GM06990 (cell line): ENCODE measurements at regions not wholly inside any gene's neighbourhood (a gene's known extent, or its start where the extent isn't known, plus 50 kb on each side); places are given as distances from the start of the nearest gene placed in this dataset.
A peak's percentile ranks its signal among the peaks of the same experiment; 100 is the strongest.

Source experiments
- DNase-seq: peaks from one replicate; pipeline ENCODE4 v3.0.0-alpha.2; 2011; ENCODE audit not compliant: insufficient read length; ENCODE audit errors: extremely low read depth
- H3K27me3 ChIP-seq: replicated peaks from 2 replicates; pipeline ENCODE4 v1.6.0; 2011; ENCODE audit warnings: low read length; ENCODE audit not compliant: control insufficient read depth, insufficient read depth
- H3K36me3 ChIP-seq: 2 replicates; pipeline ENCODE4 v1.5.1; 2011; ENCODE audit warnings: low read length; ENCODE audit not compliant: control insufficient read depth, insufficient read depth
- H3K4me3 ChIP-seq: replicated peaks from 2 replicates; pipeline ENCODE4 v1.5.1; 2011; ENCODE audit warnings: low read depth, mild to moderate bottlenecking, control low read depth, low read length
- CTCF ChIP-seq: IDR thresholded peaks from 2 replicates; pipeline ENCODE4 v1.5.1; 2011; ENCODE audit warnings: low read length, control low read depth, mild to moderate bottlenecking, inconsistent platforms; ENCODE audit not compliant: insufficient read depth, poor library complexity, severe bottlenecking

- no peak for TF ChIP-seq CTCF
- Histone ChIP-seq H3K27me3 (no peaks in the 10 kb centered on the region), H3K36me3 (no peaks in the 10 kb centered on the region), H3K4me3 (no peak overlapping the region)
- DNase-seq: no peak
Measured at GRCh38 chr3:103089758-103090157, 654.9 kb downstream of the ZPLD1 start.

DNA sequence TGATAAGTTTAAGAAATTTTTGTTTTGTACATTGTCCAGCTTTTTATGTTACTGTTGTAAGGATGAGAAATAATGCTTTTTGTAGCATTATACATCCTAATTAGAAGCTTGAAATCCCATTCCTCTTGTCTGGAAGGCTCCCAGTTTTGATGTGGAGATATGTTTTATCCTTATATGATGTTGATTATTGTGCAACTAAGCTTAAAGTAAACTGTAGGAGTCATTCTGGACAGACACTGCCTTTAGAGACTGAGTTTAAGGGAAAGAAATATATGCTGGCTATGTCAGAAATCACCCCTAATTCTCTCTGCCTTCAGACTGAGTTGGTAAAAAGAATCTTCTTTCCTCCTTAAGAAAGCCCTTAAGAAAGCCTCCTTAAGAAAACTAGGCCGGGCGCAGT is 670.4 kb downstream of the ZPLD1 start:
- Histone ChIP-seq H3K27me3 (no peaks in the 10 kb centered on the region), H3K36me3 (no peaks in the 10 kb centered on the region), H3K4me3 (no peak overlapping the region)
- TF ChIP-seq CTCF: no peak
- DNase-seq: no peak

DNA sequence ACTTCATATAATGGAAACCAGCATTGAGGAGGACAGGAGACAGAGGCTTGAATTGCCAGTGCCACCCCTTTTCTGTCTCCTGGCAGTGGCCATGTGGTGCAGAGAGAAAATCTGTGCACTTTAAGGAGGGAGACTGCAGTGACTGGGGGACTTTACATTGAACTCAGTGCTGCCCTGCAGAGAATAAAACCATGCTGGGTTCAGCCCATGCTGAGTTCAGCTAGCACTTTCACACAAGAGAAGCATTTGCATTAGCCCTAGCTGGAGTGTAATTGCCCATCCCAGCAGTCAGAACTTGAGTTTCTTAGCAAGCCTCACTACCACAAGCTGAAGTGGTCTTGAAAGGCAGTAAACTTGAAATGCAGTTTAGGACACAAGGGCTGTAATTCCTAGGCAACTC is 677.5 kb downstream of the ZPLD1 start:
- Histone ChIP-seq H3K36me3 (no peaks in the 10 kb centered on the region), H3K4me3 (no peak overlapping the region), H3K27me3 (no peaks in the 10 kb centered on the region)
- DNase-seq: no peak
- no peak for TF ChIP-seq CTCF

DNA sequence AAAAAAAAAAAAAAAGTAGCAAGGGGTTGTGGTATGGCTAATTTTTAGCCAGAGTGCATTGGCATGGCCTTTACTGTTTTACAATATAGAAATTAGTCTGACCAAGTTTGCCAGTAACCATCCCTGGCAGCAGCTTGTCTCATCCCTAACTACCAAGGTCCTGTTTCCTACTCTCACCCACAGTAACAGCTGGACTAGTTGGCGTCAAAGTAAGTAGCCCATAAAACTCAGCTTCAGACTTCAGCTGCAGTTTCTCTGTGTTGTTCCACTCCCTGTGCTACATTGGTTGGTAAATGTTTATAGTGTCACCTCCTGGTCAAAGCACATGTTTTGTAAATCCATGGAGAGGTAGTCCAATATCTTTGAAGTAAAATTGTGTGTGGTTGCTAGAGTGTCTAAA is 691.3 kb downstream of the ZPLD1 start:
- Histone ChIP-seq H3K36me3 (no peaks in the 10 kb centered on the region), H3K4me3 (no peak overlapping the region), H3K27me3 (no peaks in the 10 kb centered on the region)
- no peak for DNase-seq
- TF ChIP-seq CTCF: no peak

DNA sequence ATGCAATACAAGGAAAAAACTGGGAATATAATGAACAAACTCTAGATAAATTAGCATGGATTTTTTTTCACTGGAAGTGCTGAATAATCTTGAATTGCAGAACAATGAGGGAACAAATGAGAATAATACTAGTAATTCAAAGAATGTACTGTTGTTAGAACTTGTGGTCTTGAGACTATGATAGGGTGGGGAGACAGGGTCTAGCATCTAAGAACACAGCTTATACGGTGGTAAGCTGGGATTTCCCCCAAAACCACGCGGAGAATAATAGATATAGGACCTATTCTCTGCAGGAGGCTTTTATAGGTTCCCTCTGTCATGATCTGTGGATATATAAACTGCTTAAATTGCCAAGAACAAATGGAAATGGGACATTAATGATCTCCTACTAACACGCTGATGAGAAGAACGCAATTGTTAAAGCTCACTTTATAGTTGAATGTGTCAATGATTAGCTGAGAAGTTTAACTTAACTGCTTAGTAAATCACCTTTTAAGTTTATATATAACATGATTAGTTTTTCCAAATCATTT is 692.3 kb downstream of the ZPLD1 start:
- H3K36me3 ChIP-seq: no peaks in the 10 kb centered on the region
- no peak overlapping the region for H3K4me3 ChIP-seq
- no peak for DNase-seq
- no peaks in the 10 kb centered on the region for H3K27me3 ChIP-seq
- TF ChIP-seq CTCF: no peak

DNA sequence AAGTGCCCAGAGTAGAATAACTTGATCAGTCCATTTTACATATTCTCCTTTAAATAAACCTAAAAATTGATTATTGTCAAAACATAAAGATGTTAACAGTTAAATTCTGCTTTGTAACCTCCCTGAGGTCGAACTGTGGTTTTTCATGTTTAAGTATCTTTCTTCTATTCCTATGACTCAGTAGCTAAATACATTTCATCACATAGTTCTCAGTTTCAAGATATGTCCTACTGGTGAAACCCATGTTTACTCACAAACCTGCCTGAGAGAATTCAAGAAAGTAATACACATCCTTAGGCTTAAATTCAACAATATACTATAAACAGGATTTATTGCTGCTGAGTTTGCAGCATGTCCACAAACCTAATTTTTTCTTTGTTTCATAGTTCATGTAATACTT is 692.9 kb downstream of the ZPLD1 start:
- H3K4me3 ChIP-seq: no peak overlapping the region
- H3K27me3 ChIP-seq: no peaks in the 10 kb centered on the region
- no peaks in the 10 kb centered on the region for H3K36me3 ChIP-seq
- TF ChIP-seq CTCF: no peak
- DNase-seq: peak; percentile 11
